HCEC 1CT (cell line): ENCODE measurements at regions not wholly inside any gene's neighbourhood (a gene's known extent, or its start where the extent isn't known, plus 50 kb on each side); places are given as distances from the start of the nearest gene placed in this dataset.

Experiments used
- DNase-seq: peaks from one replicate; pipeline ENCODE4 v3.0.0-alpha.2; 2017

DNA sequence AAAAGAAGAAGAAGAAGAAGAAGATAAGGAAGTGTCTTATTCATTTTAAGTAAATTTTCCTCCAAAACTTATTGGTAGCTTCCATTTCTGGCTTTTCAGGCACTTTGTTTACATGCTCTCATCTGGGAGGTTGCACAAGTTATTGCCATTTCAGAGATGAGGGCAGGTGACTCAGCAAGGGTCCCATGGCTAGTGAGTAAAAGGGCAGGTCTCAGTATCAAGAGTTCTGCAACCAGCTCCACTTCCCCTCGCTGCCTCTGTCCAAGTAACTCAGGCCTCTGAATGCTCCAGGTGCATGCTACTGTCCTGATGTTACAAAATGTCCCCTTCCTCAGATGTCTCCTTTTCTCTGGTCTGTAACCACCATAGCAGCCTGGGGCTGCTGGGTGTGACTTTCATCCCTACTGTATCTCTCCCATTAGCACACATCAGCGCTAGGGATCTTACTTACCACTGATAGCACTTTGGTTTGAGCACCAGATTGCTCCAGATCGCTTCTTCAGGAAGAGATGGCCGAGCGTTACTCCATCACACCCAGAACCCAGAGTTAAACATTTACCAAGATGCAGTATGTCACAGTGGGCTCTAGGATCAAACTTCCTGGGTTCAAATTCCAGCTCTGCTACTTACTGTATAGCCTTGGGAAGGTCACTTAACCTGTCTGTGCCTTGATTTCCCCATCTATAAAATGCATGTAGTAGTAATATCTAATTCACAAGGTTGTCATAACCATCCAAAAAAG lies 57.4 kb upstream of the LAPTM4A start:
- peak; percentile 80 for DNase-seq

DNA sequence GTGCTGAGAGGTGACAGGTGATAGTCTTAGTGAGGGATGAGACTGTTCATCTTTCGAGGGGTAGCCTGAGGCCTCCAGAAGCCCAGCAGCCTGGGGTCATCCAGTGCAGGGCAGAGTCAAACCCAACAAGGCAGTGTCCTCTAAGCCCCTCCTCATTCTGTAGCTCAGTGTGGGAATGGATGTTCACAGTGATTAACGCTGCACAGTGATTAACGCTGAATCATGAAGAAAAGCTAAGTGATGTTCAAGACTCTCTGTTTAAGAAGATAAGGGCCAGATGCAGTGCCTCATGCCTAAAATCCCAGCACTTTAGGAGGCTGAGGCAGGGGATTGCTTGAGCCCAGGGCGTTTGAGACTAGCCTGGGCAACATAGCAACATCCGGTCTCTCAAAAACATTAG lies 56.3 kb upstream of the LAPTM4A start:
- peak; percentile 17 for DNase-seq

DNA sequence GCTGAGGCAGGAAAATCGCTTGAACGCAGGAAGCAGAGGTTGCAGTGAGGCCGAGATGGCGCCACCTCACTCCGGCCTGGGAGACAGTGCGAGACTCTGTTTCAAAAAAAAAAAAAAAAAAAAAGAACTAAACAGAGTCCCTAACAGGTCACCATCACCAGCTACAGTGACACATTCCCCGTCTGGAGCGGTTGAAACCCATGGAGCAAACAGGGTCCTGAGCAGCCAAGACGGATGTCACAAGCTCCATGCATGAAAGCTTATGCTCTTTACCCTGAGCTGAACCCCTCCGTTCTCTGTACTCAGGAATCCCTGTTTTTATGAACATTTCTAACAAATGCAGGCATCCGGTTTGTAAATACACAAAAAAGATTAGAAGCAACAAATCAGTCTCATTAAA lies 55.9 kb upstream of the LAPTM4A start:
- DNase-seq: no peak

DNA sequence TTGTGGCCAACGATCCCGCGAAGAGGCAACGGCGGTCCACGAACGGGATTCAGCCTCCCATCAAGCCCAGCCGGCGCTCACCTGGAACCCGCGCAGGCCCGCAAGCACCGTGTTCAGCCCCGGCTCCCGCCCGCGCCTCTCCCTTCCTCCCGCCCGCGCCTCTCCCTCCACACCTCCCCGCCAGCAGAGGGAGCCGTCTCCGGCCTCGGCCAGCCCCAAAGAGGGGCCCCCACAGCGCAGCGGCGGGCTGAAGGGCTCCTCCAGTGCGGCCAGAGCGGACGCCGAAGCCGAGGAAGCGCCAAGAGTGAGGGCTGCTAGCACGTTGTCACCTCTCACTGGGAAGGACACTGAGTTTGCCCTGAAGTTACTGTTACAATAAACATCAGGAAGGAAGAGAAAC lies 55.3 kb upstream of the LAPTM4A start:
- no peak for DNase-seq

DNA sequence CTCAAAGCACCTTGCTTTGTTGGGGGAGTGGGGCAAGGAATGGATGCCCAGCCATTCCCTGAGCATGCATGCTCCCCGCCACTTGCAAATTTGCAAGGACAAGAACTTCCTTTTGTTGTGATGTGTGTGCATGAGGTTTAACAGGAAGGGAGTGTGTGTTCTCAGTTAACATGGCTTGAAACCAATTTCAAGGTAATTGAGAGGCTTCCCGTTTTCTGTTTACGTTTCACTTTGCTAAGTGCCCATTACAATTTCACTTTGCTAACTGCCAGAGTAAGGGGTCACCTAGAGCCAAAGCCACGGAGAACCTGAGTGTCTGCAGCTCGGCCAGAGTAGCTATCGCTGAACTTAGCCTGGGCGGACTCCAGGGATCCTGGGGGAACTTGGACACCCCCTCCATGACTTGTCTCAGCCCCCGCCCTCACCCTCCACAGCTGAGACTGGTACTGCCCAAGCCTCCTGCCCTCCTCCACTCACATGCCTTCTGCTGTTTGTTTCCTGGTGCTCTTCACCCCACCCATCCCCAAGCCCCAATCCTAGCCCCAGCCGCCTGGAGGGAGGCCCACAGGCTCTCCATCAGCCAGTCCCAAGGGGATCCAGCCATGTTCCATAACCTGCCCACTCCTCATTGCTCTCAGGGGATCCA lies 53.6 kb upstream of the LAPTM4A start:
- no peak for DNase-seq

DNA sequence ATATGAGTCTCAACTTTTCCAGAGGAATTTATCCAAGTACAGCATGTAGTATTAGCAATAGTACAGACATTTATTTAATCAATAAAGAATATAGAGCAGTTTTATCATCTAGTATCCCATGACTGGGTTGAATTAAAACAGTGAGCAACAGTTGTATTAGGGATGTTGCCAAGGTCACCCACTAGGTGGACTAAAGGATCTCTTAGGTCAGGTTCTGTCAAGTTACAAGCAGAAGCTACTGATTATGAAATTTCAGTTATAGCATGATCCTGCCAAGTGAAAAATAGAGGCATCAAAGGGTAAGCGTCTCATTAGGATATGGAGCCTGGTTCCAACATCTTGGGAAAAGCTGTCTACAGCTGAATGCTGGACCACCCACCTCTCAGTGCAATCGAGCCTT lies 52.1 kb upstream of the LAPTM4A start:
- DNase-seq: peak; percentile 41
